ENCODE measurements at regions not wholly inside any gene's neighbourhood (a gene's known extent, or its start where the extent isn't known, plus 50 kb on each side); places are given as distances from the start of the nearest gene placed in this dataset.

DNA sequence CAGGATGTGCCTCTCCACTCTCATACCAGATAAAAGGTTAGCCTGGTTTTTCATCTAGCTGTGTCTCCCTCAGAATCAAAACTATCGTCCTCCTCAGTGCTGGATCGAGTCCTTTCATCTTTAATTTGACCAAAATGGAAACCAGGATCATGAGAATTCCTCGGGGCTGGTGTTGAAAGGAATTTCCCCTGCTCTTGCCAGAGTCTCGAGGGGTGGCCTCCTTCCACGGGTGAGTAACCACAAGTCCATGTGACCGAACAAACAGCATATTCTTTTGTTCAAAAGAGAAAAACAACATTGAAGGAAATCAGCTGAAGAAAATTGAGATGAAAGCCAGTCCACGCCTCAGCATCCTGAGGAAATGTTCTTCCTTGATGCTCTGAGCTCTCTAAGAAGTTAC lies 165.9 kb upstream of the CDYL start:
- TF ChIP-seq CTCF (IDR thresholded peaks at IDR 0.05) (no peak), POLR2AphosphoS5 (IDR thresholded peaks at IDR 0.05; ENCODE audit: low read depth, low read length) (no peak)

All from Panc1 (cell line).